ENCODE measurements at regions not wholly inside any gene's neighbourhood (a gene's known extent, or its start where the extent isn't known, plus 50 kb on each side); places are given as distances from the start of the nearest gene placed in this dataset.

DNA sequence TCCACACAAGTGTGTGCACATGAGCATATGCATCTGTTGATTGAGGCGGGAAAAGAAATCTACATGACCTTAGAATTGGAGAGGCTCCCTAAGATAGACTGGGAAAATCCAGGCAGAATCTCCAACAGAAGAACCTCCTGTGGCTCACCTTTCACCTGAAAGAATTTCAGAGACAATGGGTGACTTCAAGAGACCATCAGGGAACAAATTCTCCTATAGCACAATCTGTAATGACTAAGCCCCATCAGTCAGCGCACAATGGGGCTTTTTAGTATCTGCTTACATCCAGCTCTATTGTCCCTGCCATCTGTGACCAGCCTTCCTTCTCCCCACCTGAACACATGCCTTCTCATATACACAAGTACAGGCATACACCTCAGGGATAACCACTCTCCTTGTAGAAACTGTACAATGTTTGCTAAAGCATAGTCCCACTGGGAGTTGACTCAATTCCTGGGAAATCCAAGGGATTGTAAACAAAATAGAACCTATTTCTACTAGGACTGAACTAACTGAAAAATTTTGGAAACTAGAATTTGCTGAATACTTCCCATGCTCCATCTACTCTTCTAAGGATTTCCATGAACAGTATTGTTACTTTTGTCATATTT lies 150.8 kb upstream of the STXBP5 start:
- TF ChIP-seq PKNOX1 (IDR thresholded peaks at IDR 0.05) (no peak), FOXM1 (IDR thresholded peaks at IDR 0.05; ENCODE audit: borderline replicate concordance) (no peak), SUZ12 (IDR thresholded peaks at IDR 0.05) (no peak), SP1 (IDR thresholded peaks at IDR 0.05) (no peak), ELF4 (IDR thresholded peaks at IDR 0.05) (no peak), BHLHE40 (IDR thresholded peaks at IDR 0.05; ENCODE audit: borderline replicate concordance) (no peak), FOXA1 (IDR thresholded peaks at IDR 0.05) (no peak), ARNT (IDR thresholded peaks at IDR 0.05) (no peak), ZNF384 (IDR thresholded peaks at IDR 0.05) (no peak), FOXK2 (IDR thresholded peaks at IDR 0.05) (no peak), TARDBP (IDR thresholded peaks at IDR 0.05) (no peak), NFRKB (IDR thresholded peaks at IDR 0.05) (no peak), L3MBTL2 (conservative IDR thresholded peaks at IDR 0.05) (no peak), CTBP1 (IDR thresholded peaks at IDR 0.05; ENCODE audit: borderline replicate concordance) (no peak)

All from HEK293T (cell line).